Mesendoderm (in vitro differentiated cells): ENCODE measurements at regions not wholly inside any gene's neighbourhood (a gene's known extent, or its start where the extent isn't known, plus 50 kb on each side); places are given as distances from the start of the nearest gene placed in this dataset.
"Not testable (repeated sequence)": the region's sequence is repeated elsewhere in the genome, so short reads cannot be mapped to it uniquely, and the experiment has no call there.

Experiments
- DNase-seq: peaks from one replicate; pipeline ENCODE4 v3.0.0; 2013
- H2AK5ac ChIP-seq: 2 replicates; pipeline ENCODE4 v1.6.1; 2013; ENCODE audit warnings: low read length, inconsistent platforms
- H2BK120ac ChIP-seq: 2 replicates; pipeline ENCODE4 v1.6.1; 2013; ENCODE audit warnings: low read depth, mild to moderate bottlenecking, low read length, moderate library complexity, mixed read lengths
- H2BK15ac ChIP-seq: replicated peaks from 2 replicates; pipeline ENCODE4 v1.6.1; 2013; ENCODE audit warnings: low read depth, mild to moderate bottlenecking, moderate library complexity
- H2BK5ac ChIP-seq: 2 replicates; pipeline ENCODE4 v1.6.1; 2013; ENCODE audit warnings: low read length, inconsistent platforms
- H3K18ac ChIP-seq: 2 replicates; pipeline ENCODE4 v1.6.1; 2013; ENCODE audit warnings: mild to moderate bottlenecking, low read length, mixed read lengths
- H3K23ac ChIP-seq: one replicate; pipeline ENCODE4 v1.6.1; 2013; ENCODE audit warnings: low read length
- H3K27ac ChIP-seq: 2 replicates; pipeline ENCODE4 v1.5.1; 2013; ENCODE audit warnings: low read depth, mild to moderate bottlenecking, inconsistent platforms, low read length, moderate library complexity
- H3K27me3 ChIP-seq: 2 replicates; pipeline ENCODE4 v1.6.1; 2013; ENCODE audit warnings: low read length, control low read depth, mild to moderate bottlenecking, inconsistent platforms; ENCODE audit not compliant: insufficient read depth, poor library complexity
- H3K36me3 ChIP-seq: 2 replicates; pipeline ENCODE4 v1.6.1; 2013; ENCODE audit warnings: low read length, inconsistent platforms; ENCODE audit not compliant: control insufficient read depth, insufficient read depth
- H3K4ac ChIP-seq: one replicate; pipeline ENCODE4 v1.6.1; 2013; ENCODE audit warnings: low read depth, mild to moderate bottlenecking, low read length, moderate library complexity
- H3K4me1 ChIP-seq: 2 replicates; pipeline ENCODE4 v1.6.1; 2013; ENCODE audit warnings: low read depth, low read length, inconsistent platforms; ENCODE audit not compliant: control insufficient read depth
- H3K4me2 ChIP-seq: 2 replicates; pipeline ENCODE4 v1.6.1; 2013; ENCODE audit warnings: low read length
- H3K4me3 ChIP-seq: 2 replicates; pipeline ENCODE4 v1.5.1; 2013; ENCODE audit warnings: mild to moderate bottlenecking, low read length
- H3K56ac ChIP-seq: one replicate; pipeline ENCODE4 v1.6.1; 2013; ENCODE audit warnings: low read length
- H3K79me1 ChIP-seq: 2 replicates; pipeline ENCODE4 v1.6.1; 2013; ENCODE audit warnings: low read length, inconsistent platforms
- H3K79me2 ChIP-seq: 2 replicates; pipeline ENCODE4 v1.6.1; 2013; ENCODE audit warnings: mild to moderate bottlenecking, low read length; ENCODE audit not compliant: control insufficient read depth, insufficient read depth
- H3K9ac ChIP-seq: 2 replicates; pipeline ENCODE4 v1.6.1; 2013; ENCODE audit warnings: low read length, inconsistent platforms
- H4K5ac ChIP-seq: one replicate; pipeline ENCODE4 v1.6.1; 2013; ENCODE audit warnings: low read length
- H4K8ac ChIP-seq: one replicate; pipeline ENCODE4 v1.6.1; 2013; ENCODE audit warnings: low read depth, mild to moderate bottlenecking, control low read depth, low read length, moderate library complexity
- WGBS: extraction: QIAGEN DNeasy Blood & Tissue Kit; methylation state at CpG from one replicate; pipeline ENCODE4 v1.1.7; 2013; ENCODE audit warnings: low lambda C conversion rate, missing lambda C conversion rate; ENCODE audit not compliant: insufficient coverage; ENCODE audit errors: extremely low coverage; 5-methylcytosine and 5-hydroxymethylcytosine counted together

- Histone ChIP-seq H2BK5ac (peak overlapping the region; percentile 6), H3K9ac (no peak overlapping the region), H3K79me2 (no peaks in the 10 kb centered on the region), H2AK5ac (peak overlapping the region; percentile 97), H3K4me2 (no peak overlapping the region), H2BK15ac (peak overlapping the region; percentile 61), H3K23ac (no peak overlapping the region), H3K36me3 (no peaks in the 10 kb centered on the region), H3K4ac (peak overlapping the region; percentile 71), H3K4me3 (no peak overlapping the region), H3K79me1 (no peaks in the 10 kb centered on the region), H4K5ac (no peak overlapping the region), H3K27ac (peak overlapping the region; percentile 82), H2BK120ac (peak overlapping the region; percentile 35), H3K56ac (no peak overlapping the region), H3K4me1 (peaks cover 3% of the 10 kb centered on the region), H3K27me3 (no peaks in the 10 kb centered on the region), H3K18ac (peak overlapping the region; percentile 96), H4K8ac (no peak overlapping the region)
- WGBS, result no CpG with 5 or more reads among the region's 6 CpGs
- DNase-seq, result peak; percentile 84
Measured at GRCh38 chr20:6663751-6664388, 103.6 kb upstream of the BMP2 start.

- Histone ChIP-seq H3K4ac (peak overlapping the region; percentile 4), H4K8ac (no peak overlapping the region)
- no CpG with 5 or more reads among the region's 1 CpG for WGBS
Measured at GRCh38 chr20:6663104-6663503, 104.4 kb upstream of the BMP2 start.

GRCh38 chr20:6662309-6662708 lies 105.2 kb upstream of the BMP2 start:
- H3K27me3 ChIP-seq, result no peaks in the 10 kb centered on the region
- H2BK5ac ChIP-seq, result no peak overlapping the region
- no peak overlapping the region for H3K18ac ChIP-seq
- no peak overlapping the region for H4K5ac ChIP-seq
- no peak overlapping the region for H3K4me3 ChIP-seq
- no peak overlapping the region for H3K4ac ChIP-seq
- WGBS, result no CpG with 5 or more reads among the region's 1 CpG
- H3K9ac ChIP-seq, result no peak overlapping the region
- no peaks in the 10 kb centered on the region for H3K79me1 ChIP-seq
- no peak for DNase-seq
- H2BK15ac ChIP-seq, result no peak overlapping the region
- H3K4me1 ChIP-seq, result peaks cover 3% of the 10 kb centered on the region
- H3K23ac ChIP-seq, result no peak overlapping the region
- no peaks in the 10 kb centered on the region for H3K36me3 ChIP-seq
- no peak overlapping the region for H2AK5ac ChIP-seq
- H2BK120ac ChIP-seq, result no peak overlapping the region
- no peak overlapping the region for H3K4me2 ChIP-seq
- no peak overlapping the region for H3K27ac ChIP-seq
- H3K56ac ChIP-seq, result no peak overlapping the region
- H4K8ac ChIP-seq, result no peak overlapping the region
- no peaks in the 10 kb centered on the region for H3K79me2 ChIP-seq

More at GRCh38 chr20:6663104-6663503, 104.4 kb upstream of the BMP2 start:
- Histone ChIP-seq H3K18ac (peak overlapping the region; percentile 96), H3K4me1 (peaks cover 3% of the 10 kb centered on the region), H2BK120ac (peak overlapping the region; percentile 97), H3K79me1 (no peaks in the 10 kb centered on the region), H4K5ac (no peak overlapping the region), H3K4me2 (no peak overlapping the region), H3K9ac (no peak overlapping the region), H2BK15ac (no peak overlapping the region), H2AK5ac (no peak overlapping the region), H3K36me3 (no peaks in the 10 kb centered on the region), H3K79me2 (no peaks in the 10 kb centered on the region), H3K27ac (peak overlapping the region; percentile 82), H2BK5ac (peak overlapping the region; percentile 56), H3K4me3 (no peak overlapping the region), H3K56ac (no peak overlapping the region), H3K23ac (no peak overlapping the region), H3K27me3 (no peaks in the 10 kb centered on the region)
- peak; percentile 92 for DNase-seq

GRCh38 chr20:6660441-6660840 lies 107.0 kb upstream of the BMP2 start:
- Histone ChIP-seq H3K4me1 (peaks cover 3% of the 10 kb centered on the region), H3K27ac (no peak overlapping the region), H3K18ac (no peak overlapping the region), H3K23ac (no peak overlapping the region), H2AK5ac (no peak overlapping the region), H2BK15ac (no peak overlapping the region), H3K56ac (no peak overlapping the region), H2BK120ac (no peak overlapping the region), H3K9ac (no peak overlapping the region), H2BK5ac (no peak overlapping the region), H3K79me1 (no peaks in the 10 kb centered on the region), H3K79me2 (no peaks in the 10 kb centered on the region), H3K27me3 (no peaks in the 10 kb centered on the region), H3K4me3 (no peak overlapping the region), H3K4me2 (no peak overlapping the region), H3K4ac (no peak overlapping the region), H4K5ac (no peak overlapping the region), H3K36me3 (no peaks in the 10 kb centered on the region), H4K8ac (no peak overlapping the region)
- DNase-seq, result peak; percentile 33
- WGBS, result no CpG with 5 or more reads among the region's 5 CpGs

GRCh38 chr20:6658909-6659308 lies 108.6 kb upstream of the BMP2 start:
- not testable (repeated sequence) for H4K5ac ChIP-seq, H3K79me2 ChIP-seq, H2BK15ac ChIP-seq, H3K23ac ChIP-seq, H2BK5ac ChIP-seq, H2AK5ac ChIP-seq, H3K27me3 ChIP-seq, H3K4me1 ChIP-seq, H4K8ac ChIP-seq, H3K27ac ChIP-seq, H3K18ac ChIP-seq, H3K36me3 ChIP-seq, H3K4me3 ChIP-seq, DNase-seq, H3K56ac ChIP-seq, H3K4me2 ChIP-seq, H3K79me1 ChIP-seq, H3K9ac ChIP-seq, H2BK120ac ChIP-seq
- no CpG with 5 or more reads among the region's 8 CpGs for WGBS
- peak overlapping the region; percentile 66 for H3K4ac ChIP-seq

GRCh38 chr20:6657904-6658303 lies 109.6 kb upstream of the BMP2 start:
- Histone ChIP-seq H3K4me2 (no peak overlapping the region), H3K18ac (no peak overlapping the region), H2AK5ac (no peak overlapping the region), H3K4me3 (no peak overlapping the region), H2BK5ac (no peak overlapping the region), H2BK120ac (no peak overlapping the region), H3K36me3 (no peaks in the 10 kb centered on the region), H3K79me2 (no peaks in the 10 kb centered on the region), H4K5ac (no peak overlapping the region), H3K79me1 (no peaks in the 10 kb centered on the region), H3K4ac (no peak overlapping the region), H3K4me1 (peaks cover 1% of the 10 kb centered on the region), H3K27ac (no peak overlapping the region), H3K9ac (no peak overlapping the region), H3K27me3 (no peaks in the 10 kb centered on the region), H2BK15ac (no peak overlapping the region), H3K23ac (no peak overlapping the region), H4K8ac (no peak overlapping the region), H3K56ac (no peak overlapping the region)
- no peak for DNase-seq
- WGBS, result no CpG with 5 or more reads among the region's 2 CpGs
